ENCODE measurements at regions not wholly inside any gene's neighbourhood (a gene's known extent, or its start where the extent isn't known, plus 50 kb on each side); places are given as distances from the start of the nearest gene placed in this dataset.

GRCh38 chr19:32124585-32124984 lies 220.8 kb upstream of the ZNF507 start:
- no peak for TF ChIP-seq CTCF (IDR thresholded peaks at IDR 0.05; ENCODE audit: poor library complexity)
- no peak for TF ChIP-seq EZH2 (IDR thresholded peaks at IDR 0.05; ENCODE audit: borderline replicate concordance)
- TF ChIP-seq EZH2phosphoT487 (IDR thresholded peaks at IDR 0.05; ENCODE audit: low read depth, severe bottlenecking, unreplicated experiment) = no peak
